ENCODE measurements at regions not wholly inside any gene's neighbourhood (a gene's known extent, or its start where the extent isn't known, plus 50 kb on each side); places are given as distances from the start of the nearest gene placed in this dataset.
A peak's percentile ranks its signal among the peaks of the same experiment; 100 is the strongest.
"Not testable (repeated sequence)": the region's sequence is repeated elsewhere in the genome, so short reads cannot be mapped to it uniquely, and the experiment has no call there.

DNA sequence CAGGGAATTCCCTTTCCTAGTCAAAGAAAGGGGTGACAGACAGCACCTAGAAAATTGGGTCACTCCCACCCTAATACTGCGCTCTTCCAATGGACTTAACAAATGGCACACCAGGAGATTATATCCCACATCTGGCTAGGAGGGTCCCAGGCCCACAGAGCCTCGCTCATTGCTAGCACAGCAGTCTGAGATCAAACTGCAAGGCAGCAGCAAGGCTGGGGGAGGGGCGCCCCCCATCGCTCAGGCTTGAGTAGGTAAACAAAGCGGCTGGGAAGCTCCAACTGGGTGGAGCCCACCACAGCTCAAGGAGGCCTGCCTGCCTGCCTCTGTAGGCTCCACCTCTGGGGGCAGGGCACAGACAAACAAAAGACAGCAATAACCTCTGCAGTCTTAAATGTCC lies 1043.9 kb upstream of the GRIA3 start:
- not testable (repeated sequence) for H3K4me1 ChIP-seq; H3K36me3 ChIP-seq; H3K9me3 ChIP-seq (replicated peaks); H3K27ac ChIP-seq; H3K4me3 ChIP-seq; DNase-seq; H3K27me3 ChIP-seq

DNA sequence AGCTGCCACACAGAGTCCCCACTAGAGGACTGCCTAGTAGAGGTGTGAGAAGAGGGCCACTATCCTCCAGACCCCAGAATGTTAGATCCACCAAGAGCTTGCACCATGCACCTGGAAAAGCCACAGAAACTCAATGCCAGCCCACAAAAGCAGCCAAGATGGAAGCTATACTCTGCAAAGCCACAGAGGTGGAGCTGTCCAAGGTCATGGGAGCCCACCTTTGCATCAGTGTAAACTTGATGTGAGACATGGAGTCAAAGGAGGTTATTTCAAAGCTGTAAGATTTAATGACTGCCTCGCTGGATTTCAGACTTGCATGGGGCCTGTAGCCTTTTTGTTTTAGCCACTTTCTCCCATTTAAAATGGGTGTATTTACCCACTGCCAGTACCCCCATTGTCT lies 1030.1 kb upstream of the GRIA3 start:
- H3K9me3 ChIP-seq (replicated peaks), result no peaks in the 10 kb centered on the region
- H3K27ac ChIP-seq, result no peak overlapping the region
- no peaks in the 10 kb centered on the region for H3K4me1 ChIP-seq
- H3K27me3 ChIP-seq, result no peaks in the 10 kb centered on the region
- no peak for DNase-seq
- no peaks in the 10 kb centered on the region for H3K36me3 ChIP-seq
- no peak overlapping the region for H3K4me3 ChIP-seq

DNA sequence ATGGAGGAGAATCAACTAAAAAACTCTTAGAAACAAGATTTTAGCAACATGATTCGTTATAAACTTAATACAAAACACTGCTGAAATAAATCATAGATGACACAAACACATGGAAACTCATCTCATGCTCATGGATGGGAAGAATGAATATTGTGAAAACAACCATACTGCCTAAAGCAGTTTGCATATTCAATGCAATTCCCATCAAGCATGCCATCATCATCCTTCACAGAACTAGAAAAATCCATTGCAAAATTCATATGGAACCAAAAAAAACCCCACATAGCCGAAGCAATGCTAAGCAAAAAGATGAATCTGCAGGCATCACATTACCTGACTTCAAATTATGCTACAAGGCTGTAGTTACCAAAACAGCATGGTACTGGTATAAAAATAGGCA lies 1015.8 kb upstream of the GRIA3 start:
- no peaks in the 10 kb centered on the region for H3K9me3 ChIP-seq (replicated peaks)
- no peaks in the 10 kb centered on the region for H3K27me3 ChIP-seq
- H3K4me1 ChIP-seq, result no peaks in the 10 kb centered on the region
- no peaks in the 10 kb centered on the region for H3K36me3 ChIP-seq
- H3K4me3 ChIP-seq, result no peak overlapping the region
- DNase-seq, result no peak
- H3K27ac ChIP-seq, result no peak overlapping the region

DNA sequence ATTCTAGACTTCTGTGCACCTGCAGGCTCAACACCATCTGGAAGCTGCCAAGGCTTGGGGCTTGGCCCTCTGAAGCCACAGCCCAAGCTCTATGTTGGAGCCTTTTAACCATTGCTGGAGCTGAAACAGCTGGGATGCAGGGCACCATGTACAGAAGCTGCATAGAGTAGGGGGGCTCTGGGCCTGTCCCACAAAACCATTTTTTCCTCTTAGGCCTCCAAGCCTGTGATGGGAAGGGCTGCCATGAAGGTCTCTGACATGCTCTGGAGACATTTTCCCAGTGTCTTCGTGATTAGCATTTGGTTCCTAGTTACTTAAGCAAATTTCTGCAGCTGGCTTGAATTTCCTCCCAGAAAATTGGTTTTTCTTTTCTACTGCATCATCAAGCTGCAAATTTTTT lies 999.3 kb upstream of the GRIA3 start:
- H3K27ac ChIP-seq, result no peak overlapping the region
- no peaks in the 10 kb centered on the region for H3K36me3 ChIP-seq
- H3K4me1 ChIP-seq, result no peaks in the 10 kb centered on the region; the same call in 1 of the 2 replicates
- no peaks in the 10 kb centered on the region for H3K27me3 ChIP-seq
- H3K9me3 ChIP-seq (replicated peaks), result no peaks in the 10 kb centered on the region
- DNase-seq, result no peak
- no peak overlapping the region for H3K4me3 ChIP-seq

DNA sequence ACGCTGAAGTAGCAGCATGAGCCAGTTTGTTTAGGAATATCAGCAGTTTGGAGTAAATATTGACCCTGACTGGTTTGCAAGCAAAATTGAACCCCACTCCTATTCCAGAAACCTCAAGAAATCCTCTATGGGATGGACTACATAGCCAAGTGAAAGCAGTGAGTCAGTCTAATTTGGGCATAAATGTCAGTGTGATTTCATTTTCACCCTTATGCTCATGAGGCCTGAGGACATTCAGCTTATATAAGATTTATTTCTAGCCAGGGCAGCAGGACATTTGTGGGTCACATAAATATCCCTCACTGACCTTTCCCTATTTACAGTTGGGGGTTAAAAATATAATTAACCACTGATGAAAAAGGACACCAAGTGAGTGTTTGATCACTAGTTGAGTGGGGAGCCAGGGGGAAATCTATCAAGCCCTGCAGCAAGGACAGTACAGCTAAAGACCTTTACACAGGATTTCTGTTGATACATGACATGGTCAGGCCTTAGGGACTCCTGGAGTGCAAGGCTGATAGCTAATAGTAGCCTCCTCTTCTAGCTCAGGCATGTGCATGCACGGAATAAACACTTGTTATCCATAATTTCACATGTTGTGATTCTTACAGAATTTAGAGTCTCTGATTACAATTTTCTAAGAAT lies 996.9 kb upstream of the GRIA3 start:
- no peak overlapping the region for H3K27ac ChIP-seq
- H3K4me3 ChIP-seq, result no peak overlapping the region
- no peaks in the 10 kb centered on the region for H3K36me3 ChIP-seq
- H3K27me3 ChIP-seq, result no peaks in the 10 kb centered on the region
- H3K4me1 ChIP-seq, result no peaks in the 10 kb centered on the region; the same call in 1 of the 2 replicates
- H3K9me3 ChIP-seq (replicated peaks), result no peaks in the 10 kb centered on the region
- DNase-seq, result no peak

DNA sequence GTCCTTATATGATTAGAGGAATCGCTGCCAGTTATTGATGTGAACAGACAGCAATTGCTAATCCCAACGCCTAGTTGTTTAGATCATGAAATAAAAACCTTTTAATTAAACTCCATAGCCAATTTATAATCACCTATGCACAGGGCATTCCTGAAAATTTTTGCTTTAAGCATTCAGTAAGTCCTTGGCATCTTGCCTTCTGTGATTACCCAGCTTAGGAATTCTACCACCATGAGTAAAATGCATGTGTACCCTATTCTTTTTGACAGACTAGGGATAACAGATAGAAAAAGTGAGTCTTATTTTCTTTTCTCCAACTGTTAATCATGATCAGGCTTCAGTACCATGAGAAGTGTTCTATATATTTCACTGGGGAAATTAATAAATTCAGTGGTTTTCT lies 995.3 kb upstream of the GRIA3 start:
- DNase-seq, result no peak
- no peak overlapping the region for H3K27ac ChIP-seq
- no peaks in the 10 kb centered on the region for H3K9me3 ChIP-seq (replicated peaks)
- H3K36me3 ChIP-seq, result no peaks in the 10 kb centered on the region
- no peaks in the 10 kb centered on the region; the same call in 1 of the 2 replicates for H3K4me1 ChIP-seq
- H3K27me3 ChIP-seq, result no peaks in the 10 kb centered on the region
- no peak overlapping the region for H3K4me3 ChIP-seq

DNA sequence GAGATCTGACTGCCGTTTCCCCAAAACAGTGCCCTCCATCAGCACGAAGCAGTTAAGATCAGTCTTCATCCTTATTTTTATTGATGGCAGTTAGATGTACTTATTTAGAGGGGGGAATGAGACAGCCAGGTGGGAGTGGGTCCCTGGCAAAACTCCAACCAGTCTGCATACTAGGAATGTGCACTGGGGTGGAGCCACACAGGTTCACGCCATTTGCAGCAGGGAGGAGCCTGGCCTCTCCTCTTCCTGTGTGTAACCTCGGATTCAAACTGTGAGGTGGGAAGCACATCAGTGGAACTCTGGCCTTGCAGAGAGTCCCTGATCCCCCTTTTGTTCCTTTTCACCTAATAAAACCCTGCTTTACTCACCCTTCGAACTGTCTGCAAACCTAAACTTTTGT lies 987.7 kb upstream of the GRIA3 start:
- H3K4me1 ChIP-seq, result no peaks in the 10 kb centered on the region
- peak in 1 of 2 experiments; percentile 2 for DNase-seq
- H3K27ac ChIP-seq, result no peak overlapping the region
- no peak overlapping the region for H3K4me3 ChIP-seq
- no peaks in the 10 kb centered on the region for H3K9me3 ChIP-seq (replicated peaks)
- H3K36me3 ChIP-seq, result no peaks in the 10 kb centered on the region
- no peaks in the 10 kb centered on the region for H3K27me3 ChIP-seq

DNA sequence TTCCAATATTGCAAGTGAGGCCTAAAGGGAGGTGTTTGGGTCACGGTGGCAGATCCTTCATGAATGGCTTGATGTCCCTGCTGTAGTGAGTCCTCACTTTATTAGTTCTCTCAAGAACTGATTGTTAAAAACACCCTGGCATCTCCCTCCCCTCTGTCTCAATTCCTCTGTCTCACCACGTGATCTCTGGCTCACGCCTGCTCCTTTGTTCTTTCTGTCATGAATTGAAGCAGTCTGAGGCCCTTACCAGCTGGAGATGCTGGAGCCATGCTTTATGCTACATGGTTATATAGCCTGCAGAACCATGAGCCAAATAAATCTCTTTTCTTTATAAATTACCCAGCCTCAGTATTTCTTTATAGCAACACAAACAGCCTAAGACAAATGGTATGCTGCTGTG lies 980.7 kb upstream of the GRIA3 start:
- no peaks in the 10 kb centered on the region for H3K36me3 ChIP-seq
- H3K27ac ChIP-seq, result no peak overlapping the region
- no peaks in the 10 kb centered on the region for H3K9me3 ChIP-seq (replicated peaks)
- no peak for DNase-seq
- no peaks in the 10 kb centered on the region for H3K27me3 ChIP-seq
- no peaks in the 10 kb centered on the region for H3K4me1 ChIP-seq
- H3K4me3 ChIP-seq, result no peak overlapping the region

DNA sequence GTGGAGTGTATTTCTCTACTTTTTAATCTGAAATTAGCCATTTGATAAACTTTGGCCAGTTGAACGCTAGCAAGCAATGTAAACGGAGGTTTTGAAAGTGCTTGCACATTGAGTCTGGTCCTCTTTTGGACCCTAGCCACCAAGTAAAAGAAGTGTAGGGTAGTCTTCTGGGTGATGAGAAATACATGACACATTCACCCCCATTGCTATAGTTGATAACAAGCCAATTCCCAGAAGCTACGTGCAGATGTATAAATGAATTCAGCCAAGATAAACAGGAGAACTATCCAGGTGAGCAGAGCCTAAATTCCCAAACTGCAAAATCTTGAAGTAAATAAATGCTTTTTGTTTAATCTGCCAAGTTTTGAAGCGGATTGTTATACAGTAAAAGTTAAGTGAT lies 965.4 kb upstream of the GRIA3 start:
- no peaks in the 10 kb centered on the region for H3K9me3 ChIP-seq (replicated peaks)
- no peak for DNase-seq
- no peak overlapping the region for H3K27ac ChIP-seq

DNA sequence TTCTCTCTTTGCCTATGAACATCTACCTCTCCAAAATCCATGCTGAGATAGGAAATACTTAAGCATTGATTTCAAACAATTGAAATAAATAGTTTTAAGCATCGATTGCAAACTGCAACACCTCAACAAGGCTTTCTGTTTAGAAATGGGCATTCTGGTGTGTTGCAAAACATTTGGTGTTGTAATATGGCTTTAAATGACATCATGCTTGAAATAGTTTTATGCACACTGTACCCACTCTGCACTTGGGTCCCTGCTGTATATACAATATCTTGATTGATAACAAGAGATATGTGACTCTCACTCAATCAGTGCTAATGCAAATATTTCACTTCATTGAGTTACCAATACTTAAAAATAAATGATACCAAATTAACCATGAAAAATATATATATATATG lies 964.9 kb upstream of the GRIA3 start:
- Histone ChIP-seq H3K4me1 (no peaks in the 10 kb centered on the region), H3K36me3 (no peaks in the 10 kb centered on the region), H3K9me3 (replicated peaks) (no peaks in the 10 kb centered on the region), H3K27me3 (no peaks in the 10 kb centered on the region), H3K4me3 (no peak overlapping the region), H3K27ac (no peak overlapping the region)
- no peak for DNase-seq

More for the DNA sequence above, 965.4 kb upstream of the GRIA3 start:
- Histone ChIP-seq H3K4me1 (no peaks in the 10 kb centered on the region), H3K36me3 (no peaks in the 10 kb centered on the region), H3K4me3 (no peak overlapping the region), H3K27me3 (no peaks in the 10 kb centered on the region)

DNA sequence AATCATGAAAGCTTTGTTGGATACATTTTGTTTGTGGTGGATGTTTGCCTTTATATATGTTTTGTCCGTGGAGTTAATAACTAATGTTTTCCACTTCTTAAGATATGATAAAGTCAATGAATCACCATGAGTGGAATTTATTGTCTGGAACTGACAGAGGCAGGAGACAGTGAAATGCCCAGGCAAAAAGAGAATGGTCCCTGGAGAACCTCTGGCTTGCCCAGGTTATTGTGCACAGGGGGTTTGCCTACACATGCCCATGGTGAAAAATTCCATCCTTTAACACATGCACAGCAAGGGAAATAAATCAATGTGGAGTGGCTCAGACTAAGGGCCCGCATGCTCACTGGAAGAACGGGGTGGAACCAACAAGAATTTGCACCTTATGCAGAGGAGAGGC lies 964.3 kb upstream of the GRIA3 start:
- no peaks in the 10 kb centered on the region for H3K27me3 ChIP-seq
- no peaks in the 10 kb centered on the region for H3K4me1 ChIP-seq
- no peaks in the 10 kb centered on the region for H3K36me3 ChIP-seq
- H3K27ac ChIP-seq, result no peak overlapping the region
- no peaks in the 10 kb centered on the region for H3K9me3 ChIP-seq (replicated peaks)
- no peak for DNase-seq
- no peak overlapping the region for H3K4me3 ChIP-seq

DNA sequence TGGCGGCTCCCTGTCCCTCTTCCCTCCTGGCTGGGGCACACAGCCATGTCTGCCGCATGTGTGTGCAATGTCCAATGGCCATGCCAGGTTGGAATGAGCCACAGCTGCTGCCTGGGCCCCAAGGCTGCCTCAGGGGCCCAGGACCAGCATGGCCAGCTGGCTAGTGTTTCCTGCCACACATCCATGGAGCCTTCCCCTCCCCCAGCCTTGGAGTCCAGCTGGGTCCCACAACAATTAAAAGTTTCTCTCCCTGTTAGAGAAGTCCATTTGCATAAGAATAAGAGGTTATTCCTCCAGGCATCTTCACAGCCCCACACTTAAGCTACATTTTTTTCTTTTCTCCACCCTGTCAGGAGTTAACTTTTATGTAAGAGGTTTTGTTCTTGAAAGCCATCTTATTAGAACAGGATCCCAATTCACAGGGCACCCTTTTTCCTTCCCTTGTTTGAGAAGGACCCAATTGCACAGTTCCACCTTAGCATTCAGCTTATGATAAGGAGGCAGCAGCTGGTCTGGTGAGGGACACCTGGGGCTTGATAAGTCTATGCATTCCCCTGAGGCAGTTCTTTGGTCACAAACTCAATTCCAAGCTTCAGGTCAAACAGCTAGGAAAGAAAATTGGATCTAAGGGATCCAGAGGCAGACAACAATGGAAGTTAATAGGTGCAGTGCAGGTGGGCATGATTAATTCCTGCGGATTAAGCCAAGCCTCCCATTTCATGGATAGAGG lies 963.3 kb upstream of the GRIA3 start:
- Histone ChIP-seq H3K36me3 (no peaks in the 10 kb centered on the region), H3K27ac (no peak overlapping the region), H3K4me3 (no peak overlapping the region), H3K27me3 (no peaks in the 10 kb centered on the region), H3K9me3 (replicated peaks) (no peaks in the 10 kb centered on the region), H3K4me1 (no peaks in the 10 kb centered on the region)
- no peak for DNase-seq

DNA sequence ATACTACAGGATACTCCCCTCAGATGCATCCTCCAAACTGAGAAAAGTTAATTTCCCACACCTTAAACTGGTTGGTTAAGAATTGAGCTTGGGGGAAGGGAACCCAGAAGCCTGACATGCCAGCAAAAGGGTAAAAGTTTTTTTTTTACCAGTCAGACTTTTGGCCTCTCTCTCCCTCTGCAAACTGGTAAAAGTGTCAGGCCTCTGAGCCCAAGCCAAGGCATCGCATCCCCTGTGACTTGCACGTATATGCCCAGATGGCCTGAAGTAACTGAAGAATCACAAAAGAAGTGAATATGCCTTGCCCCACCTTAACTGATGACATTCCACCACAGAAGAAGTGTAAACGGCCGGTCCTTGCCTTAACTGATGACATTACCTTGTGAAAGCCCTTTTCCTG lies 962.3 kb upstream of the GRIA3 start:
- not testable (repeated sequence) for H3K4me3 ChIP-seq; H3K4me1 ChIP-seq; H3K27me3 ChIP-seq; H3K9me3 ChIP-seq (replicated peaks); H3K36me3 ChIP-seq; H3K27ac ChIP-seq; DNase-seq

DNA sequence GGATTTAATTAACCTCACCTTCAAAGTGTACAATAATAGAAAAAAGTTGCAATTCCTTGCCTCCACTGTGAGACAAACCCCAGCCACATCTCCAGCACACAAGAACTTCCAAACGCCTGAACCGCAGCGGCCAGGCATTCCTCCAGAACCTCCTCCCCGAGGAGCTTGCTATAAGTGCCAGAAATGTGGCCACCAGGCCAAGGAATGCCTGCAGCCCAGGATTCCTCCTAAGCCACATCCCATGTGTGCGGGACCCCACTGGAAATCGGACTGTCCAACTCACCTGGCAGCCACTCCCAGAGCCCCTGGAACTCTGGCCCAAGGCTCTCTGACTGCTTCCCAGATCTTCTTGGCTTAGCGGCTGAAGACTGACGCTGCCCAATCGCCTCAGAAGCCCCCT lies 959.9 kb upstream of the GRIA3 start:
- not testable (repeated sequence) for H3K36me3 ChIP-seq; H3K27ac ChIP-seq; H3K4me1 ChIP-seq; H3K4me3 ChIP-seq; H3K27me3 ChIP-seq; H3K9me3 ChIP-seq (replicated peaks); DNase-seq

DNA sequence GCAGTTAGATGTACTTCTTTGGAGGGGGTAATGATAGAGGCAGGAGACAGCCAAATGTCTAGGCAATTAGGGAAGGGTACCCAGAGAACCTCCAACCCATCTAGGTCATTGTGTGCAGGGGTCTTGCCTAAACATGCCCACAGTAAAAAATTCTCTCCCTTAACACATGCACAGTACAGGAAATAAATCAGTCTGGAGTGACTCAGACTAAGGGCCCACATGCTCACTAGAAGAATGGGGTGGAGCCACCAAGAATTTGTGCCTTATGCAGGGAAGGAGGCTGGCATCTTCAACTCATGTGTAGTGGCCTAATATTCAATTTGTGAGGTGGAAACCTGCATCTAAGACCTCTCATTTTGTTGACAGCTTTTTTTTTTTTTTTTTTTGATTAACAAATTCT lies 945.3 kb upstream of the GRIA3 start:
- no peak for DNase-seq
- Histone ChIP-seq H3K4me3 (no peak overlapping the region), H3K27ac (no peak overlapping the region), H3K9me3 (replicated peaks) (no peaks in the 10 kb centered on the region), H3K27me3 (no peaks in the 10 kb centered on the region), H3K4me1 (no peaks in the 10 kb centered on the region), H3K36me3 (no peaks in the 10 kb centered on the region)

DNA sequence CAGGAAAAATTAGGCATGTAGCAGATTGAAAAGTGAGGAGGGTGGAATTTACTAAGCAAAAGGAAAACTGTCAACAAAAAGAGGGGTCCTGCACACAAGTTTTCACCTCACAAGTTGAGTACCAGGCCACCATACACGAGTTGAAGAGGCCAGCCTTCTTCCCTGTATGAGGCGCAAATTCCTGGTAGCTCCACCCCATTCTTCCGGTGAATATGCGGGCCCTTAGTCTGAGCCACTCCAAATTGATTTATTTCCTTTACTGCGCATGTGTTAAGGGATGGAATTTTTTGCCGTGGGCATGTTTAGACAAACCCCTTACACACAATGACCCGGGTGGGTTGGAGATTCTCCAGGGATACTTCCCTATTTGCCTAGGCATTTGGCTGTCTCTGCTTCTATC lies 942.1 kb upstream of the GRIA3 start:
- Histone ChIP-seq H3K9me3 (replicated peaks) (no peaks in the 10 kb centered on the region), H3K36me3 (no peaks in the 10 kb centered on the region), H3K27me3 (no peaks in the 10 kb centered on the region), H3K27ac (no peak overlapping the region), H3K4me1 (no peaks in the 10 kb centered on the region), H3K4me3 (no peak overlapping the region)
- peak in 1 of 2 experiments; percentile 1 for DNase-seq
